ENCODE measurements at regions not wholly inside any gene's neighbourhood (a gene's known extent, or its start where the extent isn't known, plus 50 kb on each side); places are given as distances from the start of the nearest gene placed in this dataset.

GRCh38 chr20:48461735-48462119, 366.1 kb downstream of the PREX1 start:
- Histone ChIP-seq H3K4me1 (ENCODE audit: control insufficient read depth, insufficient read depth, low read length) (peaks cover 34% of the 10 kb centered on the region), H3K27ac (ENCODE audit: low read depth, low read length) (no peak overlapping the region), H3K27me3 (ENCODE audit: control insufficient read depth, insufficient read depth, low read length) (peaks cover 9% of the 10 kb centered on the region), H3K4me3 (ENCODE audit: low read depth, low read length) (no peak overlapping the region), H3K9me3 (ENCODE audit: control insufficient read depth, insufficient read depth, low read length) (no peaks in the 10 kb centered on the region), H3K36me3 (ENCODE audit: control insufficient read depth, insufficient read depth, low read length) (no peaks in the 10 kb centered on the region)
- DNase-seq (ENCODE audit: low read depth in 4 of 6, low spot score in 6 of 6), result peak in 1 of 6 donors; percentile 15
- WGBS (ENCODE audit: insufficient coverage), result 83% methylated on average over 1 of the region's 3 CpGs

GRCh38 chr20:48461091-48461734, 366.6 kb downstream of the PREX1 start:
- no peak overlapping the region for H3K27ac ChIP-seq (ENCODE audit: low read depth, low read length)
- DNase-seq (ENCODE audit: low read depth in 4 of 6, low spot score in 6 of 6), result peak in 1 of 6 donors; percentile 28
- no peak overlapping the region for H3K4me3 ChIP-seq (ENCODE audit: low read depth, low read length)
- 47% methylated on average over 10 of the region's 12 CpGs for whole genome bisulfite sequencing (ENCODE audit: insufficient coverage)
- no peaks in the 10 kb centered on the region for H3K9me3 ChIP-seq (ENCODE audit: control insufficient read depth, insufficient read depth, low read length)
- no peaks in the 10 kb centered on the region for H3K36me3 ChIP-seq (ENCODE audit: control insufficient read depth, insufficient read depth, low read length)
- peaks cover 9% of the 10 kb centered on the region for H3K27me3 ChIP-seq (ENCODE audit: control insufficient read depth, insufficient read depth, low read length)
- peaks cover 39% of the 10 kb centered on the region for H3K4me1 ChIP-seq (ENCODE audit: control insufficient read depth, insufficient read depth, low read length)

GRCh38 chr20:48460681-48461080, 367.1 kb downstream of the PREX1 start:
- H3K4me1 ChIP-seq (ENCODE audit: control insufficient read depth, insufficient read depth, low read length), result peaks cover 45% of the 10 kb centered on the region
- no peak overlapping the region for H3K4me3 ChIP-seq (ENCODE audit: low read depth, low read length)
- peaks cover 9% of the 10 kb centered on the region for H3K27me3 ChIP-seq (ENCODE audit: control insufficient read depth, insufficient read depth, low read length)
- H3K27ac ChIP-seq (ENCODE audit: low read depth, low read length), result no peak overlapping the region
- H3K36me3 ChIP-seq (ENCODE audit: control insufficient read depth, insufficient read depth, low read length), result no peaks in the 10 kb centered on the region
- no peak for DNase-seq (ENCODE audit: low read depth in 4 of 6, low spot score in 6 of 6)
- no peaks in the 10 kb centered on the region for H3K9me3 ChIP-seq (ENCODE audit: control insufficient read depth, insufficient read depth, low read length)
- 94% methylated on average over 1 of the region's 4 CpGs for WGBS (ENCODE audit: insufficient coverage)

- Histone ChIP-seq H3K4me1 (ENCODE audit: control insufficient read depth, insufficient read depth, low read length) (peaks cover 53% of the 10 kb centered on the region), H3K9me3 (ENCODE audit: control insufficient read depth, insufficient read depth, low read length) (no peaks in the 10 kb centered on the region), H3K4me3 (ENCODE audit: low read depth, low read length) (no peak overlapping the region), H3K27me3 (ENCODE audit: control insufficient read depth, insufficient read depth, low read length) (peaks cover 10% of the 10 kb centered on the region), H3K36me3 (ENCODE audit: control insufficient read depth, insufficient read depth, low read length) (no peaks in the 10 kb centered on the region), H3K27ac (ENCODE audit: low read depth, low read length) (no peak overlapping the region)
- WGBS (ENCODE audit: insufficient coverage), result 44% methylated on average over 7 of the region's 25 CpGs
- peak in 1 of 6 donors; percentile 77 for DNase-seq (ENCODE audit: low read depth in 4 of 6, low spot score in 6 of 6)
Observed at GRCh38 chr20:48459722-48460395, 367.9 kb downstream of the PREX1 start.

GRCh38 chr20:48458601-48459385, 369.0 kb downstream of the PREX1 start:
- 81% methylated on average over 12 of the region's 12 CpGs for WGBS (ENCODE audit: insufficient coverage)
- peaks cover 50% of the 10 kb centered on the region for H3K4me1 ChIP-seq (ENCODE audit: control insufficient read depth, insufficient read depth, low read length)
- peaks cover 17% of the 10 kb centered on the region for H3K27me3 ChIP-seq (ENCODE audit: control insufficient read depth, insufficient read depth, low read length)
- no peak overlapping the region for H3K4me3 ChIP-seq (ENCODE audit: low read depth, low read length)
- no peaks in the 10 kb centered on the region for H3K9me3 ChIP-seq (ENCODE audit: control insufficient read depth, insufficient read depth, low read length)
- no peaks in the 10 kb centered on the region for H3K36me3 ChIP-seq (ENCODE audit: control insufficient read depth, insufficient read depth, low read length)
- H3K27ac ChIP-seq (ENCODE audit: low read depth, low read length), result no peak overlapping the region
- no peak for DNase-seq (ENCODE audit: low read depth in 4 of 6, low spot score in 6 of 6)

- peaks cover 17% of the 10 kb centered on the region for H3K27me3 ChIP-seq (ENCODE audit: control insufficient read depth, insufficient read depth, low read length)
- H3K4me3 ChIP-seq (ENCODE audit: low read depth, low read length), result no peak overlapping the region
- WGBS (ENCODE audit: insufficient coverage), result 80% methylated on average over 8 of the region's 8 CpGs
- DNase-seq (ENCODE audit: low read depth in 4 of 6, low spot score in 6 of 6), result no peak
- H3K9me3 ChIP-seq (ENCODE audit: control insufficient read depth, insufficient read depth, low read length), result no peaks in the 10 kb centered on the region
- peaks cover 42% of the 10 kb centered on the region for H3K4me1 ChIP-seq (ENCODE audit: control insufficient read depth, insufficient read depth, low read length)
- H3K36me3 ChIP-seq (ENCODE audit: control insufficient read depth, insufficient read depth, low read length), result no peaks in the 10 kb centered on the region
- no peak overlapping the region for H3K27ac ChIP-seq (ENCODE audit: low read depth, low read length)
Observed at GRCh38 chr20:48458003-48458377, 369.8 kb downstream of the PREX1 start.

GRCh38 chr20:48457193-48458002, 370.4 kb downstream of the PREX1 start:
- Histone ChIP-seq H3K27me3 (ENCODE audit: control insufficient read depth, insufficient read depth, low read length) (peaks cover 19% of the 10 kb centered on the region), H3K27ac (ENCODE audit: low read depth, low read length) (no peak overlapping the region), H3K9me3 (ENCODE audit: control insufficient read depth, insufficient read depth, low read length) (no peaks in the 10 kb centered on the region), H3K36me3 (ENCODE audit: control insufficient read depth, insufficient read depth, low read length) (no peaks in the 10 kb centered on the region), H3K4me1 (ENCODE audit: control insufficient read depth, insufficient read depth, low read length) (peaks cover 41% of the 10 kb centered on the region), H3K4me3 (ENCODE audit: low read depth, low read length) (no peak overlapping the region)
- 76% methylated on average over 7 of the region's 10 CpGs for WGBS (ENCODE audit: insufficient coverage)
- DNase-seq (ENCODE audit: low read depth in 4 of 6, low spot score in 6 of 6), result no peak

GRCh38 chr20:48456366-48457192, 371.2 kb downstream of the PREX1 start:
- WGBS (ENCODE audit: insufficient coverage), result 38% methylated on average over 6 of the region's 8 CpGs
- H3K36me3 ChIP-seq (ENCODE audit: control insufficient read depth, insufficient read depth, low read length), result no peaks in the 10 kb centered on the region
- no peak overlapping the region for H3K4me3 ChIP-seq (ENCODE audit: low read depth, low read length)
- H3K27ac ChIP-seq (ENCODE audit: low read depth, low read length), result peak overlapping the region; percentile 0
- peaks cover 19% of the 10 kb centered on the region for H3K27me3 ChIP-seq (ENCODE audit: control insufficient read depth, insufficient read depth, low read length)
- H3K9me3 ChIP-seq (ENCODE audit: control insufficient read depth, insufficient read depth, low read length), result no peaks in the 10 kb centered on the region
- H3K4me1 ChIP-seq (ENCODE audit: control insufficient read depth, insufficient read depth, low read length), result peaks cover 41% of the 10 kb centered on the region
- DNase-seq (ENCODE audit: low read depth in 4 of 6, low spot score in 6 of 6), result peak in 1 of 6 donors; percentile 91

Measured in spinal cord (tissue), 9 donors.